Gastroesophageal sphincter (tissue), 4 donors: ENCODE measurements at regions not wholly inside any gene's neighbourhood (a gene's known extent, or its start where the extent isn't known, plus 50 kb on each side); places are given as distances from the start of the nearest gene placed in this dataset.

Source experiments
- ATAC-seq: fragments of 150-250 bp; one replicate; pipeline ENCODE4 v1.9.1; 2016; ENCODE audit warnings: mild to moderate bottlenecking, moderate library complexity
- H3K27ac ChIP-seq, 4 donors: fragments of 200-600 bp; sonication (generic) in 3 of 4; 1 replicate in 3 of 4; 2 replicates in 1 of 4; pipeline ENCODE4 v1.5.1; 2016 to 2019
- H3K27me3 ChIP-seq: fragments of 200-600 bp; sonication (generic); one replicate; pipeline ENCODE4 v1.5.1; 2019
- H3K36me3 ChIP-seq, 2 donors: fragments of 200-600 bp; sonication (generic); one replicate each; pipeline ENCODE4 v1.5.1; 2019; ENCODE audit warnings: control low read depth in 1 of 2
- H3K4me1 ChIP-seq, 3 donors: fragments of 200-600 bp; sonication (generic); 1 replicate in 2 of 3; 2 replicates in 1 of 3; pipeline ENCODE4 v1.5.1; 2016 to 2019; ENCODE audit warnings: control low read depth in 2 of 3
- H3K4me3 ChIP-seq, 2 donors: fragments of 200-600 bp; sonication (generic); one replicate each; pipeline ENCODE4 v1.5.1; 2019; ENCODE audit warnings: mild to moderate bottlenecking in 1 of 2, moderate library complexity in 1 of 2
- H3K9me3 ChIP-seq, 3 donors: fragments of 200-600 bp; sonication (generic); one replicate each; pipeline ENCODE4 v1.5.1; 2017 to 2019; ENCODE audit warnings: control low read depth in 2 of 3
- EP300 ChIP-seq: sonication (generic); formaldehyde crosslinking; IDR thresholded peaks from one replicate; pipeline ENCODE4 v1.6.1; 2017; ENCODE audit warnings: antibody characterized with exemption, mild to moderate bottlenecking
- POLR2A ChIP-seq, 2 donors: fragments of 450-650 bp; IDR thresholded peaks; one replicate each; pipeline ENCODE4 v1.6.1; 2017; ENCODE audit warnings: antibody characterized with exemption in 2 of 2, mild to moderate bottlenecking in 2 of 2, moderate library complexity in 1 of 2
- POLR2AphosphoS5 ChIP-seq: sonication (generic); formaldehyde crosslinking; IDR thresholded peaks from one replicate; pipeline ENCODE4 v1.6.1; 2017; ENCODE audit warnings: antibody characterized with exemption
- WGBS, 2 donors: methylation state at CpG; one replicate each; pipeline ENCODE4 v1.1.5; 2018; ENCODE audit warnings: low coverage in 1 of 2; 5-methylcytosine and 5-hydroxymethylcytosine counted together
- TF ChIP-seq, protein P1 (sequence below), 4 experiments: fragments of 200-600 bp in 2 of 4; fragments of 450-650 bp in 2 of 4; sonication (generic) in 1 of 4; IDR thresholded peaks; one replicate each; pipeline ENCODE4 v1.5.1; 2017 to 2019; ENCODE audit warnings: antibody characterized with exemption in 4 of 4, mild to moderate bottlenecking in 2 of 4, moderate library complexity in 2 of 4

DNA sequence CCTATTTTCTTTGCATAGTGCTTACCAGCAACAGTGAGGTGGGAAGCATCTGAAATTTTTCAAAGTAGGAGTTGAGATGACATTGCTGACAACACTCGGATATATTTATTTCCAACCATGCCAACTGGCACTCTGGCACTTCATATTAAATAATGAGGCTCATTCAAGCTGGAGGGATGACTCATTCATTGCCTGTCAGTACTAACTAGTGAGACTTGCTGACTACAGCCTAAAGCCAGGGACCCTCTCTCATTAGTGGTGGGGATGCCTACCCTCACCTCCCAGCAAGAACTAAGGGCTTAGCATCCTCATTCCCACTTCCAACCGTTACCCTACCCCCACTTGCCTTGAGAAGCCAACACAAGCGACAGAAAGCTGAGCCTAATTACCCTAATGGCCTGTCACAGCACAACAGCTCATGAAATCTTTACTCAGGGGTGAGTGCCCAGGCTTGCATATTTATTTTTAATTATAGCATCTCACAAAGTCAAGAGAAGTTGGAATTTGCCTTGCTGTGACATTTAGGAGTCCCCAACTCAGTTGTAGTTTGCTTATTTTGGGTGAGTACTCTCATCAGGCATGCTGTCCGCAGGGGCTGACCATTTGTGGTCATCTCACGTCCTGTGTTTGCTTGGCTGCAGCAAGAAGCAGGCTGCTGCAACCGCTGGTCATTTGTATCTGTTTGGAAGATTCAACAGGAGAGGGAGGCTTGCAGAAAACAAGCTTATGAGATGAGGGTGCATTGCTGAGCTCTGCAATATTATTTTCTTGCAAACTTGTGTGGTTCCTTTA is 181.6 kb upstream of the POU2AF2 start:
- TF ChIP-seq, protein P1, sequence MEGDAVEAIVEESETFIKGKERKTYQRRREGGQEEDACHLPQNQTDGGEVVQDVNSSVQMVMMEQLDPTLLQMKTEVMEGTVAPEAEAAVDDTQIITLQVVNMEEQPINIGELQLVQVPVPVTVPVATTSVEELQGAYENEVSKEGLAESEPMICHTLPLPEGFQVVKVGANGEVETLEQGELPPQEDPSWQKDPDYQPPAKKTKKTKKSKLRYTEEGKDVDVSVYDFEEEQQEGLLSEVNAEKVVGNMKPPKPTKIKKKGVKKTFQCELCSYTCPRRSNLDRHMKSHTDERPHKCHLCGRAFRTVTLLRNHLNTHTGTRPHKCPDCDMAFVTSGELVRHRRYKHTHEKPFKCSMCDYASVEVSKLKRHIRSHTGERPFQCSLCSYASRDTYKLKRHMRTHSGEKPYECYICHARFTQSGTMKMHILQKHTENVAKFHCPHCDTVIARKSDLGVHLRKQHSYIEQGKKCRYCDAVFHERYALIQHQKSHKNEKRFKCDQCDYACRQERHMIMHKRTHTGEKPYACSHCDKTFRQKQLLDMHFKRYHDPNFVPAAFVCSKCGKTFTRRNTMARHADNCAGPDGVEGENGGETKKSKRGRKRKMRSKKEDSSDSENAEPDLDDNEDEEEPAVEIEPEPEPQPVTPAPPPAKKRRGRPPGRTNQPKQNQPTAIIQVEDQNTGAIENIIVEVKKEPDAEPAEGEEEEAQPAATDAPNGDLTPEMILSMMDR (IDR thresholded peaks at IDR 0.05) = no peak
- TF ChIP-seq EP300 = no peak
- TF ChIP-seq POLR2A (IDR thresholded peaks at IDR 0.05) = no peak
- no peak for TF ChIP-seq POLR2AphosphoS5
- no peak for ATAC-seq
- Histone ChIP-seq H3K4me1 (peaks cover 0 to 10% (median 0%) of the 10 kb centered on the region in 3 donors), H3K9me3 (peaks cover 0 to 14% (median 0%) of the 10 kb centered on the region in 3 donors), H3K36me3 (no peaks in the 10 kb centered on the region), H3K27ac (no peak overlapping the region), H3K4me3 (no peak overlapping the region), H3K27me3 (no peaks in the 10 kb centered on the region)
- WGBS, 2 donors = 23 to 24% methylated on average over 2 to 4 of the region's 6 CpGs

DNA sequence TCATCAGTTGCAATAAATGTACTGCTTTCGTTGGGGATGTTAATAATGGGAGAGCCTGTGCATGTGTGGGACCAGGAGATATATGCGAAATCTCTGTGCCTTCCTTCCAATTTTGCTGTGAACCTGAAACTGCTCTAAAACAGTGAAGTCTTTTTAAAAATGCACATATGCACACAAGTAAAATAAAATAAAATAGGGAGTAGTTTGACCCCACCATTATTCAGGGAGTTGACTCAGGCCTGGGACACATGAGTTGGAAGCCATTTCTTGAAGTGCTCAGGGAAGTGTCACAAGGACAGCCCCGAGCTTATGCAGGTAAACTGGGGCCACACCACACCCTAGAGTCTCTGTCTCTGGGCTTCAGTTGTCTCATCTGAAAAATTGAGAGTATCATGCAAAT is 183.1 kb upstream of the POU2AF2 start:
- Histone ChIP-seq H3K9me3 (peaks cover 0 to 3% (median 0%) of the 10 kb centered on the region in 3 donors), H3K27ac (no peak overlapping the region), H3K4me3 (no peak overlapping the region), H3K36me3 (no peaks in the 10 kb centered on the region), H3K4me1 (peaks cover 0 to 10% (median 0%) of the 10 kb centered on the region in 3 donors), H3K27me3 (no peaks in the 10 kb centered on the region)
- no peak for TF ChIP-seq POLR2AphosphoS5
- no peak for TF ChIP-seq EP300
- TF ChIP-seq, protein P1 (IDR thresholded peaks at IDR 0.05) = no peak
- TF ChIP-seq POLR2A (IDR thresholded peaks at IDR 0.05) = no peak
- WGBS, 2 donors = 90 to 100% methylated on average over 1 to 3 of the region's 3 CpGs
- ATAC-seq = no peak

DNA sequence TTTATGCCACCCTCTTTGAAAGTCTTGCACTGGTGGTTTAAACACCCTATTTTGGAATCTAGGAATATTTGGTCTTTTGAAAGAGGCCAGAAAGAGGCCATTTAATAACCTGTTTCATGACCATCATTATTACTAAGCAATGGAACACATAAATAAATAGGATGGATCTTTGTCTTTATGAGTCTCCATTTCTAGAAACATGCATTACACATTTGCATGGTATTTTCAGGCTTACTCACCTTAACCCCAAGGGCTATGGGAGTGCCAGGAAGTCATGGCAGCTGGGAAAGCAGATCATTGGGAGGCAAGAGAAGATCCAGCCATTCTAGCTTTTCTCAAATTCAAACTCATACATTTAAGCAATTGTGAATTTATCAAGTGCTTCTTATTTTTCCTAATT is 185.8 kb upstream of the POU2AF2 start:
- H3K4me1 ChIP-seq = peaks cover 0 to 10% (median 0%) of the 10 kb centered on the region in 3 donors
- H3K4me3 ChIP-seq = no peak overlapping the region
- ATAC-seq = no peak
- no peaks in the 10 kb centered on the region for H3K36me3 ChIP-seq
- H3K27me3 ChIP-seq = no peaks in the 10 kb centered on the region
- H3K27ac ChIP-seq = no peak overlapping the region
- no peak for TF ChIP-seq POLR2AphosphoS5
- TF ChIP-seq POLR2A (IDR thresholded peaks at IDR 0.05) = no peak
- no peak for TF ChIP-seq EP300
- TF ChIP-seq, protein P1 (IDR thresholded peaks at IDR 0.05) = no peak
- H3K9me3 ChIP-seq = peaks cover 0 to 10% (median 0%) of the 10 kb centered on the region in 3 donors

DNA sequence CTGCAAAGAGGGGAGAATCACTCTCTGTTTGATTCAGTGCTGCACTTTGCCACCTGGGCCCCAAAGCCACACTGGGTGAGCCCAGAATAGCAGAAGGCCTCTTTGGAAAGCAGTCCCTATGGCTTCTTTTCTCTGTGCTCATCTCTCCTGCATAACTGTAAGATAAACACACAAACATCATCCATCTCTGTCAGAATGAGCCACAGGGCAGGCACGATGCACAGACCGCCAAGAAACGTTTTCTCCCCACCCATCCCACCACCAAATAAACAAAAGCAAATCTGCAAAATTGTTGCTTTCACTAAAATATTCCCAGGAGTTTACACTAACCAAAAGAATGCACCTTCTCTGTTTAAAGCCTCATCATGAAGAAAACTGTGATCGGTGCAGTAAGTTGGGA is 196.4 kb upstream of the POU2AF2 start:
- no peak for TF ChIP-seq POLR2A (IDR thresholded peaks at IDR 0.05)
- no peak for TF ChIP-seq EP300
- no peak for TF ChIP-seq POLR2AphosphoS5
- TF ChIP-seq, protein P1 (IDR thresholded peaks at IDR 0.05) = no peak
- Histone ChIP-seq H3K36me3 (no peaks in the 10 kb centered on the region), H3K27ac (no peak overlapping the region), H3K4me3 (no peak overlapping the region), H3K27me3 (no peaks in the 10 kb centered on the region), H3K4me1 (peaks cover 0 to 18% (median 5%) of the 10 kb centered on the region in 3 donors), H3K9me3 (no peaks in the 10 kb centered on the region)
- no peak for ATAC-seq
- WGBS, 2 donors = 64 to 86% methylated on average over 4 of the region's 4 CpGs

DNA sequence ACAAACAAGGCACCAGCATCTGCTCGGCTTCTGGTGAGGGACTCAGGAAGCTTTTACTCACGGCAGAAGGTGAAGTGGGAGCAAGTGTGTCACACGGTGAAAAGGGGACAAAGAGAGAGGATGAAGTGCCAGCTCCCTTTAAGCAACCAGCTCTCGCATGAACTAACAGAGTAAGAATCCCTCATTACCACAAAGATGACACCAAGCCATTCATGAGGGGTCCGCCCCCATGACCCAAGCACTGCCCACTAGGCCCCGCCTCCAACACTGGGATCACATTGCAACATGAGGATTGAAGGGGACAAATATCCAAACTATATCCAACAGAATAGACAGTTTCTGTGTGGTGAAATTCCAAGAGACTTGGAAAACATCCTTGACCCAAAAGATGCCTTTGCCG is 198.2 kb upstream of the POU2AF2 start:
- no peak for TF ChIP-seq POLR2AphosphoS5
- no peak for TF ChIP-seq EP300
- TF ChIP-seq, protein P1 (IDR thresholded peaks at IDR 0.05) = no peak
- no peak for TF ChIP-seq POLR2A (IDR thresholded peaks at IDR 0.05)
- H3K27ac ChIP-seq = no peak overlapping the region
- 88 to 92% methylated on average over 4 to 7 of the region's 7 CpGs for WGBS, 2 donors
- H3K36me3 ChIP-seq = no peaks in the 10 kb centered on the region
- H3K4me1 ChIP-seq = peaks cover 0 to 18% (median 5%) of the 10 kb centered on the region in 3 donors
- H3K27me3 ChIP-seq = no peaks in the 10 kb centered on the region
- H3K4me3 ChIP-seq = no peak overlapping the region
- no peaks in the 10 kb centered on the region for H3K9me3 ChIP-seq
- ATAC-seq = no peak
